MM.1S (cell line): ENCODE measurements at regions not wholly inside any gene's neighbourhood (a gene's known extent, or its start where the extent isn't known, plus 50 kb on each side); places are given as distances from the start of the nearest gene placed in this dataset.

ENCODE experiments used
- DNase-seq: peaks from one replicate; pipeline ENCODE4 v3.0.0-alpha.2; 2015
- H2AFZ ChIP-seq: fragments of 300-600 bp; sonication (generic); 2 replicates; pipeline ENCODE4 v1.6.0; 2016; ENCODE audit warnings: antibody characterized with exemption, low read length
- H3F3A ChIP-seq: fragments of 300-600 bp; sonication (generic); 2 replicates; pipeline ENCODE4 v1.6.1; 2016; ENCODE audit warnings: mild to moderate bottlenecking, antibody characterized with exemption, low read length, moderate library complexity, mixed read lengths; ENCODE audit not compliant: insufficient read depth
- H3K27ac ChIP-seq: fragments of 300-600 bp; sonication (generic); 2 replicates; pipeline ENCODE4 v1.5.1; 2016; ENCODE audit warnings: mild to moderate bottlenecking, low read length
- H3K27me3 ChIP-seq: fragments of 300-600 bp; sonication (generic); replicated peaks from 2 replicates; pipeline ENCODE4 v1.6.0; 2016; ENCODE audit warnings: low read length; ENCODE audit not compliant: insufficient read depth
- H3K36me3 ChIP-seq: fragments of 300-600 bp; sonication (generic); replicated peaks from 2 replicates; pipeline ENCODE4 v1.6.1; 2016; ENCODE audit warnings: mild to moderate bottlenecking, low read length, mixed read lengths; ENCODE audit not compliant: insufficient read depth
- H3K4me1 ChIP-seq: fragments of 300-600 bp; sonication (generic); 2 replicates; pipeline ENCODE4 v1.6.1; 2016; ENCODE audit warnings: low read length, mixed read lengths
- H3K4me2 ChIP-seq: fragments of 300-600 bp; sonication (generic); 2 replicates; pipeline ENCODE4 v1.6.0; 2016; ENCODE audit warnings: low read depth, low read length
- H3K4me3 ChIP-seq: fragments of 300-600 bp; sonication (generic); 2 replicates; pipeline ENCODE4 v1.5.1; 2016; ENCODE audit warnings: low read length, mixed read lengths
- H3K79me2 ChIP-seq: fragments of 300-600 bp; sonication (generic); 2 replicates; pipeline ENCODE4 v1.6.1; 2016; ENCODE audit warnings: mixed run types, low read length, mixed read lengths
- H3K9ac ChIP-seq: fragments of 300-600 bp; sonication (generic); 2 replicates; pipeline ENCODE4 v1.6.1; 2016; ENCODE audit warnings: low read length, mixed read lengths
- H3K9me2 ChIP-seq: fragments of 300-600 bp; sonication (generic); replicated peaks from 2 replicates; pipeline ENCODE4 v1.6.1; 2016; ENCODE audit warnings: mild to moderate bottlenecking, low read length, mixed read lengths; ENCODE audit not compliant: insufficient read depth
- H3K9me3 ChIP-seq: fragments of 300-600 bp; sonication (generic); replicated peaks from 2 replicates; pipeline ENCODE4 v1.6.1; 2016; ENCODE audit warnings: mild to moderate bottlenecking, low read length, mixed read lengths; ENCODE audit not compliant: insufficient read depth
- H4K20me1 ChIP-seq: fragments of 300-600 bp; sonication (generic); 2 replicates; pipeline ENCODE4 v1.6.1; 2016; ENCODE audit warnings: mild to moderate bottlenecking, low read length, moderate library complexity, mixed read lengths; ENCODE audit not compliant: insufficient read depth
- CTCF ChIP-seq: fragments of 300-600 bp; sonication (generic); IDR thresholded peaks from 2 replicates; pipeline ENCODE4 v1.5.1; 2016; ENCODE audit warnings: antibody characterized with exemption, low read length, mixed read lengths
- EZH2 ChIP-seq: fragments of 300-600 bp; sonication (generic); optimal IDR thresholded peaks from 2 replicates; pipeline ENCODE3; 2017; ENCODE audit warnings: low read depth, mild to moderate bottlenecking, antibody characterized with exemption, low read length, mixed read lengths
- EZH2phosphoT487 ChIP-seq: fragments of 300-600 bp; sonication (generic); IDR thresholded peaks from 2 replicates; pipeline ENCODE4 v1.6.1; 2018; ENCODE audit warnings: antibody characterized with exemption, low read length

- H3K27me3 ChIP-seq = no peaks in the 10 kb centered on the region
- peaks cover 15% of the 10 kb centered on the region for H3K4me1 ChIP-seq
- H3K79me2 ChIP-seq = no peaks in the 10 kb centered on the region
- no peak overlapping the region for H3K4me2 ChIP-seq
- H4K20me1 ChIP-seq = no peaks in the 10 kb centered on the region
- H3K4me3 ChIP-seq = no peak overlapping the region
- H2AFZ ChIP-seq = no peak overlapping the region
- no peak overlapping the region for H3K27ac ChIP-seq
- TF ChIP-seq EZH2 (no peak), CTCF (no peak), EZH2phosphoT487 (no peak)
- H3K9me2 ChIP-seq = no peaks in the 10 kb centered on the region
- H3K9me3 ChIP-seq = no peaks in the 10 kb centered on the region
- no peaks in the 10 kb centered on the region for H3F3A ChIP-seq
- H3K9ac ChIP-seq = no peak overlapping the region
- no peaks in the 10 kb centered on the region for H3K36me3 ChIP-seq
- peak; percentile 1 for DNase-seq
These were observed 265.5 kb upstream of the NCKAP5 start for GRCh38 chr2:133833746-133834145.

- no peak overlapping the region; the same call in 1 of the 2 replicates for H3K27ac ChIP-seq
- no peak for DNase-seq
- H4K20me1 ChIP-seq = no peaks in the 10 kb centered on the region
- no peaks in the 10 kb centered on the region for H3K79me2 ChIP-seq
- H3K9me3 ChIP-seq = no peaks in the 10 kb centered on the region
- H2AFZ ChIP-seq = no peak overlapping the region
- no peaks in the 10 kb centered on the region for H3K36me3 ChIP-seq
- H3K27me3 ChIP-seq = no peaks in the 10 kb centered on the region
- H3K9me2 ChIP-seq = no peaks in the 10 kb centered on the region
- no peak overlapping the region for H3K9ac ChIP-seq
- H3K4me2 ChIP-seq = no peak overlapping the region
- no peak overlapping the region for H3K4me3 ChIP-seq
- peaks cover 15% of the 10 kb centered on the region for H3K4me1 ChIP-seq
- no peaks in the 10 kb centered on the region for H3F3A ChIP-seq
- TF ChIP-seq CTCF (no peak), EZH2phosphoT487 (no peak), EZH2 (no peak)
These were observed 267.8 kb upstream of the NCKAP5 start for GRCh38 chr2:133835821-133836619.

DNA sequence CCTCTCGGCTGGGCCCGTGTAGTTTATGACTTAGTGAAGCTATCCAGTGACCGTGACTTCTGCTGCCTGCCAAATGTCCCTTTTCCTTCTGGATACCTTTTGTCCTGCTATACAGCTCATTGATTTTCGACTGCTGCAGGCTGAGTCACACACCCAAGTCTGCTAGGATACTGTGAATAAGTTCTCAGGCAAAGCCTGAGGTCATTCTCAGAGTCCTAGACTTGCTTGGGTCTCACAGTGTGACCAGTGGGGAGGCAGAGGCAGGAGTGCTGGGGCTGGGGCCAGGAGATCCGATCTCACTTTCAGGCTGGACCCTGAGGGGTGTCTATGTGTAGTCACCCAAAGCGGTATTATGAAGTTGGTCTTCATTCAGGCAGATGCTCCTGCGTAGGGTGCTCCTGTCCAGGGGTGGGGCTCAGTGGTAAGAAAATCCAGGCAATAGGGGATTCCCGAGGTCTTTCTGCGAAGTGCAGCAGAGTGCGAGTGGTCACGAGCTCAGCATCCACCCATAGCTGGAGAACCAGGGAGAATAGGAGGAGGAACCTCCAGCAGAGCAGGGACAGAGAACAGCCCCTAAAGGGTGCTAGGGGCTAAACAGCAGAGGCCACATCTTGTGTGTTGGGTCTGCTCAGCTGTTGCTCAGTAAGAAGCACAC is 268.6 kb upstream of the NCKAP5 start:
- DNase-seq = no peak
- TF ChIP-seq EZH2 (no peak), EZH2phosphoT487 (no peak), CTCF (no peak)

More for the DNA sequence above, 268.6 kb upstream of the NCKAP5 start:
- H3K36me3 ChIP-seq = no peaks in the 10 kb centered on the region
- H3K9ac ChIP-seq = no peak overlapping the region
- no peak overlapping the region for H3K4me3 ChIP-seq
- H2AFZ ChIP-seq = no peak overlapping the region
- H3K27ac ChIP-seq = no peak overlapping the region
- H3K9me2 ChIP-seq = no peaks in the 10 kb centered on the region
- H3K79me2 ChIP-seq = no peaks in the 10 kb centered on the region
- no peaks in the 10 kb centered on the region for H3K27me3 ChIP-seq
- H3F3A ChIP-seq = no peaks in the 10 kb centered on the region
- no peaks in the 10 kb centered on the region for H4K20me1 ChIP-seq
- no peak overlapping the region for H3K4me2 ChIP-seq
- no peaks in the 10 kb centered on the region for H3K9me3 ChIP-seq
- H3K4me1 ChIP-seq = peaks cover 15% of the 10 kb centered on the region
